HEK293T (cell line): ENCODE measurements at regions not wholly inside any gene's neighbourhood (a gene's known extent, or its start where the extent isn't known, plus 50 kb on each side); places are given as distances from the start of the nearest gene placed in this dataset.

Experiments
- ARNT ChIP-seq: fragments of 450-650 bp; IDR thresholded peaks from 2 replicates; pipeline ENCODE4 v1.6.1; 2017; ENCODE audit warnings: mild to moderate bottlenecking
- ELF4 ChIP-seq: fragments of 450-650 bp; IDR thresholded peaks from 2 replicates; pipeline ENCODE4 v1.6.1; 2017; ENCODE audit warnings: antibody characterized with exemption
- FOXA1 ChIP-seq: fragments of 450-650 bp; IDR thresholded peaks from 2 replicates; pipeline ENCODE4 v1.6.1; 2016; ENCODE audit warnings: mild to moderate bottlenecking
- FOXK2 ChIP-seq: fragments of 450-650 bp; IDR thresholded peaks from 2 replicates; pipeline ENCODE4 v1.6.1; 2016; ENCODE audit warnings: mild to moderate bottlenecking
- FOXM1 ChIP-seq: fragments of 450-650 bp; IDR thresholded peaks from 2 replicates; pipeline ENCODE4 v1.6.1; 2017; ENCODE audit warnings: mild to moderate bottlenecking, borderline replicate concordance
- HDGF ChIP-seq: fragments of 450-650 bp; IDR thresholded peaks from 2 replicates; pipeline ENCODE4 v1.6.1; 2017; ENCODE audit warnings: antibody characterized with exemption, borderline replicate concordance
- LEF1 ChIP-seq: fragments of 450-650 bp; IDR thresholded peaks from 2 replicates; pipeline ENCODE4 v1.6.1; 2017; ENCODE audit warnings: mild to moderate bottlenecking, borderline replicate concordance
- SP1 ChIP-seq: fragments of 450-650 bp; IDR thresholded peaks from 2 replicates; pipeline ENCODE4 v1.6.1; 2017
- SUZ12 ChIP-seq: fragments of 450-650 bp; IDR thresholded peaks from 2 replicates; pipeline ENCODE4 v1.6.1; 2016; ENCODE audit warnings: mild to moderate bottlenecking
- TARDBP ChIP-seq: fragments of 450-650 bp; IDR thresholded peaks from 2 replicates; pipeline ENCODE4 v1.6.1; 2016
- ZNF384 ChIP-seq: fragments of 450-650 bp; IDR thresholded peaks from 2 replicates; pipeline ENCODE4 v1.6.1; 2016
- TF ChIP-seq, protein P1 (sequence below): fragments of 450-650 bp; IDR thresholded peaks from 2 replicates; pipeline ENCODE4 v1.6.1; 2016

DNA sequence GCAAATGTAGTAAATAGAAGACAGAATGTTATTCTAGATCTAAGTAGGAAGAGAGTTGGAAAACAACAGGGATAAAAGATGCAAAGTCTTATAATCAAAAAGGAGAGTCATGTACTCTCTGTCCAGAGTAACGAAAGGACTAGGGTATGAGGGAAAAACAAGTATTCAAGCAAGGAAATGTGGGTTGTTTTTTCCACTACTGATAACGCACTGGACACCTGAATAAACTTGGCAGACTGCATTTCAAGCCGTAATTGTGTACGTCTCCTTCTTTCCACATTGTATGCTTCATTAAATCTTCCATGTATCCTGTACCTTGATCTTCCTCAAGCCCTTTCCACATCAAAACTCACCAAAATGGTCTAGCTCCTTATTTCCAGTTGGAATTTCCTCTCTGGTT lies 420.6 kb downstream of the ZEB2 start:
- TF ChIP-seq FOXA1 (no peak), FOXK2 (no peak), HDGF (no peak), ELF4 (no peak), SP1 (no peak), ZNF384 (no peak), ARNT (no peak), TARDBP (no peak), FOXM1 (no peak), LEF1 (no peak), SUZ12 (no peak)
- TF ChIP-seq, protein P1, sequence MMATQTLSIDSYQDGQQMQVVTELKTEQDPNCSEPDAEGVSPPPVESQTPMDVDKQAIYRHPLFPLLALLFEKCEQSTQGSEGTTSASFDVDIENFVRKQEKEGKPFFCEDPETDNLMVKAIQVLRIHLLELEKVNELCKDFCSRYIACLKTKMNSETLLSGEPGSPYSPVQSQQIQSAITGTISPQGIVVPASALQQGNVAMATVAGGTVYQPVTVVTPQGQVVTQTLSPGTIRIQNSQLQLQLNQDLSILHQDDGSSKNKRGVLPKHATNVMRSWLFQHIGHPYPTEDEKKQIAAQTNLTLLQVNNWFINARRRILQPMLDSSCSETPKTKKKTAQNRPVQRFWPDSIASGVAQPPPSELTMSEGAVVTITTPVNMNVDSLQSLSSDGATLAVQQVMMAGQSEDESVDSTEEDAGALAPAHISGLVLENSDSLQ = no peak
